C4-2B (cell line): ENCODE measurements at regions not wholly inside any gene's neighbourhood (a gene's known extent, or its start where the extent isn't known, plus 50 kb on each side); places are given as distances from the start of the nearest gene placed in this dataset.

ENCODE experiments used
- ZFX ChIP-seq: fragments of 450-650 bp; IDR thresholded peaks from 2 replicates; pipeline ENCODE4 v1.6.1; 2017
- TF ChIP-seq, protein P1 (sequence below): fragments of 450-650 bp; conservative IDR thresholded peaks from 2 replicates; pipeline ENCODE4 v1.5.1; 2017; ENCODE audit warnings: mild to moderate bottlenecking

DNA sequence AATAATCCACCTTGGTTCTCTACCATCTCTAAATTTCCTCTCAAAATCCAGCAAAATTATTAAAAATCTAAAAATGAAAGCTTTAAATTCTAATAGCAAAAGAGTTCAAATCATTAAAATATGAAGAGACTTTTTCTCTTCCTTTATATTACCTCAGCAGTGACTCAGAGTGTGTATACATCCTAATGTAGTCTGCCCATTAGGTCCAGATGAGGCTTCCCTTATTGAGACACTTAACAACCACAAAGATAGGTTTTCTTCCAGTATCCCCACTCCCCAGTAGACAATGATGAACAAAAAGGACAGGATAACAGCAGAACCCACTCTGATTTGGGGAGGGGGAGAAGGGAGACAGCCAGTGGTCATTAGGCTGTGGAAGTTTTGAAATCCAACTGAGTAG lies 61.5 kb upstream of the DCBLD2 start:
- TF ChIP-seq, protein P1, sequence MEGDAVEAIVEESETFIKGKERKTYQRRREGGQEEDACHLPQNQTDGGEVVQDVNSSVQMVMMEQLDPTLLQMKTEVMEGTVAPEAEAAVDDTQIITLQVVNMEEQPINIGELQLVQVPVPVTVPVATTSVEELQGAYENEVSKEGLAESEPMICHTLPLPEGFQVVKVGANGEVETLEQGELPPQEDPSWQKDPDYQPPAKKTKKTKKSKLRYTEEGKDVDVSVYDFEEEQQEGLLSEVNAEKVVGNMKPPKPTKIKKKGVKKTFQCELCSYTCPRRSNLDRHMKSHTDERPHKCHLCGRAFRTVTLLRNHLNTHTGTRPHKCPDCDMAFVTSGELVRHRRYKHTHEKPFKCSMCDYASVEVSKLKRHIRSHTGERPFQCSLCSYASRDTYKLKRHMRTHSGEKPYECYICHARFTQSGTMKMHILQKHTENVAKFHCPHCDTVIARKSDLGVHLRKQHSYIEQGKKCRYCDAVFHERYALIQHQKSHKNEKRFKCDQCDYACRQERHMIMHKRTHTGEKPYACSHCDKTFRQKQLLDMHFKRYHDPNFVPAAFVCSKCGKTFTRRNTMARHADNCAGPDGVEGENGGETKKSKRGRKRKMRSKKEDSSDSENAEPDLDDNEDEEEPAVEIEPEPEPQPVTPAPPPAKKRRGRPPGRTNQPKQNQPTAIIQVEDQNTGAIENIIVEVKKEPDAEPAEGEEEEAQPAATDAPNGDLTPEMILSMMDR: no peak
- TF ChIP-seq ZFX: no peak
